ENCODE measurements at regions not wholly inside any gene's neighbourhood (a gene's known extent, or its start where the extent isn't known, plus 50 kb on each side); places are given as distances from the start of the nearest gene placed in this dataset.

GRCh38 chr18:26656944-26657536, 108.7 kb upstream of the KCTD1 start:
- no peaks in the 10 kb centered on the region for H3K27me3 ChIP-seq (ENCODE audit: insufficient read depth, low read length)
- TF ChIP-seq CTCF (IDR thresholded peaks at IDR 0.05; ENCODE audit: low read length) (no peak), EZH2 (IDR thresholded peaks at IDR 0.05; ENCODE audit: borderline replicate concordance, low read length) (no peak)

GRCh38 chr18:26656431-26656943, 108.1 kb upstream of the KCTD1 start:
- H3K9me2 ChIP-seq (ENCODE audit: low read depth, low read length): no peaks in the 10 kb centered on the region
- no peaks in the 10 kb centered on the region for H3K4me1 ChIP-seq (ENCODE audit: insufficient read depth, low read length, severe bottlenecking)
- no peaks in the 10 kb centered on the region for H3K27me3 ChIP-seq (ENCODE audit: insufficient read depth, low read length)
- no peak overlapping the region for H2AFZ ChIP-seq (ENCODE audit: low read length)
- no peaks in the 10 kb centered on the region for H3K9me3 ChIP-seq (ENCODE audit: low read length)
- H3K4me2 ChIP-seq (ENCODE audit: low read length): 0 out of 2 replicates have a peak overlapping the region, but pooled peaks have one; percentile 19
- H3K79me2 ChIP-seq (ENCODE audit: insufficient read depth, low read length): no peaks in the 10 kb centered on the region
- TF ChIP-seq CTCF (IDR thresholded peaks at IDR 0.05; ENCODE audit: low read length) (no peak), EZH2 (IDR thresholded peaks at IDR 0.05; ENCODE audit: borderline replicate concordance, low read length) (no peak)
- H3F3A ChIP-seq (ENCODE audit: insufficient read depth, low read length): no peaks in the 10 kb centered on the region
- no peaks in the 10 kb centered on the region for H4K20me1 ChIP-seq (ENCODE audit: insufficient read depth, low read length)
- H3K27ac ChIP-seq (ENCODE audit: low read depth, low read length, poor library complexity, severe bottlenecking): no peak overlapping the region
- no peak overlapping the region for H3K9ac ChIP-seq (ENCODE audit: low read length)
- no peaks in the 10 kb centered on the region for H3K36me3 ChIP-seq (ENCODE audit: insufficient read depth, low read length)
- no peak overlapping the region for H3K4me3 ChIP-seq (ENCODE audit: low read depth, low read length, poor library complexity, severe bottlenecking)

More at GRCh38 chr18:26656944-26657536, 108.7 kb upstream of the KCTD1 start:
- Histone ChIP-seq H3K4me2 (ENCODE audit: low read length) (peak overlapping the region; percentile 19; the same call in 1 of the 2 replicates), H3K36me3 (ENCODE audit: insufficient read depth, low read length) (no peaks in the 10 kb centered on the region), H3K79me2 (ENCODE audit: insufficient read depth, low read length) (no peaks in the 10 kb centered on the region), H4K20me1 (ENCODE audit: insufficient read depth, low read length) (no peaks in the 10 kb centered on the region), H3K9me3 (ENCODE audit: low read length) (no peaks in the 10 kb centered on the region), H3K4me3 (ENCODE audit: low read depth, low read length, poor library complexity, severe bottlenecking) (peak overlapping the region; percentile 24), H3K4me1 (ENCODE audit: insufficient read depth, low read length, severe bottlenecking) (no peaks in the 10 kb centered on the region), H3K9ac (ENCODE audit: low read length) (no peak overlapping the region), H2AFZ (ENCODE audit: low read length) (no peak overlapping the region), H3F3A (ENCODE audit: insufficient read depth, low read length) (no peaks in the 10 kb centered on the region), H3K9me2 (ENCODE audit: low read depth, low read length) (no peaks in the 10 kb centered on the region), H3K27ac (ENCODE audit: low read depth, low read length, poor library complexity, severe bottlenecking) (no peak overlapping the region)

- Histone ChIP-seq H3K4me2 (ENCODE audit: low read length) (no peak overlapping the region), H2AFZ (ENCODE audit: low read length) (no peak overlapping the region)
These were observed 107.4 kb upstream of the KCTD1 start for GRCh38 chr18:26655525-26656430.

More at GRCh38 chr18:26655525-26656430, 107.4 kb upstream of the KCTD1 start:
- Histone ChIP-seq H3K9ac (ENCODE audit: low read length) (no peak overlapping the region), H3K27me3 (ENCODE audit: insufficient read depth, low read length) (no peaks in the 10 kb centered on the region), H3F3A (ENCODE audit: insufficient read depth, low read length) (no peaks in the 10 kb centered on the region), H3K4me3 (ENCODE audit: low read depth, low read length, poor library complexity, severe bottlenecking) (no peak overlapping the region), H3K27ac (ENCODE audit: low read depth, low read length, poor library complexity, severe bottlenecking) (no peak overlapping the region), H3K9me2 (ENCODE audit: low read depth, low read length) (no peaks in the 10 kb centered on the region), H3K4me1 (ENCODE audit: insufficient read depth, low read length, severe bottlenecking) (no peaks in the 10 kb centered on the region), H4K20me1 (ENCODE audit: insufficient read depth, low read length) (no peaks in the 10 kb centered on the region), H3K36me3 (ENCODE audit: insufficient read depth, low read length) (no peaks in the 10 kb centered on the region), H3K79me2 (ENCODE audit: insufficient read depth, low read length) (no peaks in the 10 kb centered on the region), H3K9me3 (ENCODE audit: low read length) (no peaks in the 10 kb centered on the region)
- TF ChIP-seq EZH2 (IDR thresholded peaks at IDR 0.05; ENCODE audit: borderline replicate concordance, low read length) (no peak), CTCF (IDR thresholded peaks at IDR 0.05; ENCODE audit: low read length) (no peak)
